ENCODE measurements at regions not wholly inside any gene's neighbourhood (a gene's known extent, or its start where the extent isn't known, plus 50 kb on each side); places are given as distances from the start of the nearest gene placed in this dataset.

- TF ChIP-seq EZH2phosphoT487 (IDR thresholded peaks at IDR 0.05; ENCODE audit: insufficient read depth, low read depth): no peak
- no peak for TF ChIP-seq EZH2 (IDR thresholded peaks at IDR 0.05; ENCODE audit: insufficient read depth, poor library complexity, severe bottlenecking)
These were observed 394.2 kb downstream of the DUSP10 start for GRCh38 chr1:221347706-221348105.
